Posterior cingulate gyrus (tissue), 11 donors: ENCODE measurements at regions not wholly inside any gene's neighbourhood (a gene's known extent, or its start where the extent isn't known, plus 50 kb on each side); places are given as distances from the start of the nearest gene placed in this dataset.

Source experiments
- DNase-seq, 10 donors: peaks; one replicate each; pipeline versions ENCODE4 v3.0.0 to v3.0.0-alpha.2; 2020 to 2021; ENCODE audit warnings: mixed read lengths in 3 of 10
- intact Hi-C: fragments of 100-400 bp; cut with DNase I; formaldehyde crosslinking; loops from one replicate; pipeline ENCODE4 v1.15.1; 2023

DNA sequence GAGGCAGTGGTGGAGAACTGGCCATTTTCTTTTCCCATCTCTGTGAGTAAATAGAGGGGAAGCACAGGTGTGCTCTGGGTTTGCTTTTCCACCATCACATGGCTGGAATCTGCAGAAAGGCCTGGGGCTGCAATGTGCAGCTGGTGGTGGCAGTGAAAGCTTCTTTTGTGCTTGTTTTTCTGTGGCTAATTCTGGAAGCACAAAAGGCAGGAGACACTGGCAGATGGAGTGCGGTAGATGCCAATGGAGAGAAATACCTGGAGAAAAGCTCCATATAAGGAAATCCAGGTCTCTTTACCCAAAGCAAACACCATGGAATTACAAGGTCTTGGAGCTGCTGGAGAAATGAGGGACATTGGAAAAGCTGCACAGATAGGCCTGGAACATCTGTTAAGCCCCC lies 146.9 kb downstream of the HAPSTR1 start:
- intact Hi-C loops, result no loop called here

DNA sequence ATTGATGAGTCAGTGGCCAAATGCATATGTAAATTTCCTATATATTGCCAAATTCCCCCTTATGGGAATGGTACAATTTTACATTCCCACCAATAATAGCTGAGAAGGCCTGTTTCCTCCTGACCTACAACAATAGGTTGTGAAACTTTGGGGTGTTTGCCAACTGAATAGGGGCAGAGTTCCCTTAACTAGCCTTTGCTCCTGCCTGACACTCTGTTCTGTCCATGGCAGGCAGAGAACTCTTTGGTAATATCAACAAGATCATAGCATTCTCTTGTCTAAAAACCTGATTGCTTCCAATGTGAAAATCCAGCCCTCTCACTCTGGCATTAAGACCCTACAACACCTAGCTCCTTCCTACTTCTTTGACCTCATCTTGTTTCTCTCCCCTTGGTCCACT lies 149.7 kb downstream of the HAPSTR1 start:
- no peak for DNase-seq
- intact Hi-C loops, result no loop called here

More for the DNA sequence above, 146.9 kb downstream of the HAPSTR1 start:
- no peak for DNase-seq

GRCh38 chr16:9248162-9248561 lies 156.7 kb downstream of the HAPSTR1 start:
- intact Hi-C loops, result no loop called here
- DNase-seq, result no peak

- intact Hi-C loops, result no loop called here
- no peak for DNase-seq
Observed at GRCh38 chr16:9249534-9249933, 158.1 kb downstream of the HAPSTR1 start.

GRCh38 chr16:9251026-9251425 lies 159.6 kb downstream of the HAPSTR1 start:
- no peak for DNase-seq
- intact Hi-C loops, result no loop called here

DNA sequence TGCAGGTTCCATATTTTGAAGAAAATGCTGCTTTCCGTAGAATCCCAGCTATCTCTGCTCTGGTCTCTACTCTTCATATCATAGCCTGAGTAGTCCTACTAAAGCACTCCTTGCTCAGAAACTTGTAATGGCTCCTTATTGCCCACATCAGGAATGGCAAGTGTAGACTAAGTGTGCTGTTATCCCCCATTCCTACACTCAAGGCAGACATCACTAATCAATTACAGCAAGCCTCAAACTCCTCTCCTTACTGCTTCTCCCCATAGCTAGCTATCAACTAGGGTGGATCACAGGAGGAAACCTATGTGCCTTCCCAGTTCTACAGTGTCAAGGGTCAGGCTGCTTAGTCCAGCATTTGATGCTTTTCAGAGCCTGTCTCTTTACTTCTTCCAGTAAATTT lies 163.4 kb downstream of the HAPSTR1 start:
- no peak for DNase-seq
- intact Hi-C loops, result no loop called here

DNA sequence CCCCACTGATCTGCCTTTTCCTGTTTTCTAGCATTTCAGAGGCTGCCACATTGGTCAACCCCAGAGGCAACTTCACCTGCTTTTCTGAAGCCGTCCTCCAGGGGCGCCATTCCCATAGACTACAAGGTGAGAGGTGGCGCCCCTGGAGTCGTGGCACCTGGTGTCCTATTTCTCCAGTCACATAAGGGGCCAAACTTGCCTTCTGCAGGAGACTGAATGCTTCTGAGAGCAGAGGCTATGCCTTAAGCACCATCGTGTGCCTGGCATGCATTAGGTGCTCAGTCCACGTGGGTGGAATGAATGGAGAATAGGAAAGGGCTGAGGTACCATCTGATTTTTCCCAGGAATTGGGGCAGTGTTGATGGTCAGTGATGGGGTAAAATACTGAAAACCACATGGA lies 164.8 kb downstream of the HAPSTR1 start:
- intact Hi-C loops, result loop anchor here (2.0 kb wide), 1 partner anchor 925 kb away; no protein-coding TSS in a partner anchor
- DNase-seq, result no peak

- intact Hi-C loops, result loop anchor here (2.0 kb wide), 1 partner anchor 923 kb away; no protein-coding TSS in a partner anchor
- no peak for DNase-seq
Observed at GRCh38 chr16:9257843-9258242, 166.4 kb downstream of the HAPSTR1 start.

DNA sequence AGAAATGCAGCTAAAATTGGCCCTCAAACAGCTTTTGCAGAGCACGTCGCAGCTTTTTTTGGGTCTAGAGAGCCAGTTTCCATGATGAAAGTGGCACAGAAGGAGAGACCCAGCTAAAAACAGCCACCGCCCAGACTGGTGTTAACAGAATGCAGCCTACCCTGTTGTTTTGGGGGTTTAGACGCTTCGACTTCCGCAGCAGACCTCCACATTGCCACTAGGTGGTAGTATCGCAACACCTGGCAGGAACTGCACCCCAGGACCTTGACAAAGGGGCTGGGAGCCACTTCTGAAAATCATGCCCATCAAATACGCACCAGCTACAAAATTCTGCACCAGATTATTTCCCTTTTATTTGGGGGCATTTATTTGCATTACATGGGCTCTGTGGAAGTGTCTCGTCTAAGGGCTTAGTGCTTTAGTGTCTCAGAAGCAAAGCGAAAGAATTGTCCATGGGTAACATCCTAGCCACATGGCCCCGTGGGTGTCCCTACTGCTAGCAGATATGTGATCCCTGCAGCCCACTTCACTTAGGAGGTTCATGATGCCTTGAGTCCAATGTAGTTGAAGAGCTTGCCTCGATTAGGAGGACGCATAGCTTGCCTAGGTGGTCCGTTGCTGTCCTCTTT lies 167.1 kb downstream of the HAPSTR1 start:
- intact Hi-C loops, result no loop called here
- peak; percentile 50 to 95 (median 74) for DNase-seq

GRCh38 chr16:9259914-9260608 lies 168.6 kb downstream of the HAPSTR1 start:
- intact Hi-C loops, result no loop called here
- no peak for DNase-seq

GRCh38 chr16:9260666-9261065 lies 169.2 kb downstream of the HAPSTR1 start:
- DNase-seq, result no peak
- intact Hi-C loops, result no loop called here

DNA sequence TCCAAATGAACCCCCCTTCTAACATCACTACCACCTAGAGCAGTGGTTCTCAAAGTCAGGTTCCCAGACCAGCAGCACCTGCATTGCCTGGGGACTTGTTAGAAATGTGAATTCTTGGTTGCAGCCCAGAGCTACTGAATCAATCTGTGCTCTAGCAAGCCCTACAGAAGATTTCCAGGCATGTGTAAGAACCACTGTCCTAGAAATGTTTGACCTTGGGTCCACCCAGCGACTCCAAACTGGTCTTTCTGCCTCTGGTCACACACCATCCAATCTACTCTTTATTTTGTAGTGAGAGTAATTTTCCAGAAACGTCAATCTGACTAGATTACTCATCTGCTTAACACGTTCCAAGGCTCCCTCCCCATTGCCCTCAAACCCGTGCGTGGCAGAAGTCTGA lies 169.9 kb downstream of the HAPSTR1 start:
- intact Hi-C loops, result no loop called here
- peak in 1 of 10 donors; percentile 13 for DNase-seq

GRCh38 chr16:9262941-9263715 lies 171.7 kb downstream of the HAPSTR1 start:
- no peak for DNase-seq
- intact Hi-C loops, result no loop called here

DNA sequence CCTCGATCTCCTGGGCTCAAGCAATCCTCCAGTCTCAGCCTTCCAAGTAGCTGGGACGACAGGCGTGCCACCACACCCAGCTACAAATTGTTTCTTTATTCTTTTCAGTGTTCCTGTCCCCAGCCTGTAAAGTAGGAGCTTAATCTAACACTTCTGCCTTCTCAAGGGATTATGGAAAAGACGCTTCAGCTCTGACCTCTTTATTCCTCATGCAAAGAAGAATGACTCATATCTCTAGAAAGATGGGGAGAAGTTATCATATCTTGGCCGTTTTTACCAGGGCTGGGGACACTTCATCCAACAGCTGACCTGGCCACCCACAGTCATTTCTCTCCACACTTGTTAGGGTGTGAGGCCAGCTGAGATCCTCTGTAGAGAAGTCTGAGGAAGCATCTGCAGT lies 172.6 kb downstream of the HAPSTR1 start:
- intact Hi-C loops, result no loop called here

GRCh38 chr16:9268446-9268845 lies 177.0 kb downstream of the HAPSTR1 start:
- intact Hi-C loops, result no loop called here
- DNase-seq, result no peak

More for the DNA sequence above, 172.6 kb downstream of the HAPSTR1 start:
- DNase-seq, result no peak

- intact Hi-C loops, result no loop called here
- DNase-seq, result no peak
Observed at GRCh38 chr16:9270424-9270823, 179.0 kb downstream of the HAPSTR1 start.

GRCh38 chr16:9270941-9271340 lies 179.5 kb downstream of the HAPSTR1 start:
- intact Hi-C loops, result no loop called here
- no peak for DNase-seq

DNA sequence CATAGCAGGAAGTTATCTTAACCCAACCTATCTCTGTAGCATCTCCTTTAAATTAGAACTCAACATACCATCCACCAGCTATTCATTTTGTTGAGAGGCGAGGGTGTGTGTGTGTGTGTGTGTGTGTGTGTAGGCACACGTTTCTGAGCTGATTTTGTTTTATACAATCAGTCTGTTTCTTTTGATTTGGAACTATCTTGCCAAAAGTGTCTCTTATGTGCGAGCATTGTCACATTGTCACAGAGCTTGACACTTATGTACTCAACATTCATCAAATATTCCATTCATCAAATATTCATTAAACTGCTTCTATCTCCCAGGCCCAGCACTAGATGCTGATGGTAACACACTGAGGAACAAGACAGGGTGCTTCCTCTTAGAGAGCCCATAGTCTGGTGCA lies 180.4 kb downstream of the HAPSTR1 start:
- DNase-seq, result no peak
- intact Hi-C loops, result no loop called here

GRCh38 chr16:9275377-9275776 lies 183.9 kb downstream of the HAPSTR1 start:
- DNase-seq, result peak in 1 of 10 donors; percentile 41
- intact Hi-C loops, result no loop called here

GRCh38 chr16:9275816-9276354 lies 184.4 kb downstream of the HAPSTR1 start:
- no peak for DNase-seq
- intact Hi-C loops, result no loop called here
